CD14-positive monocyte (primary cell): ENCODE measurements at regions not wholly inside any gene's neighbourhood (a gene's known extent, or its start where the extent isn't known, plus 50 kb on each side); places are given as distances from the start of the nearest gene placed in this dataset.
"Not testable (repeated sequence)": the region's sequence is repeated elsewhere in the genome, so short reads cannot be mapped to it uniquely, and the experiment has no call there.

Experiments used
- DNase-seq, 3 donors: peaks; one replicate each; pipeline ENCODE4 v3.0.0-alpha.2; 2011 to 2022
- H2AFZ ChIP-seq: 2 replicates; pipeline ENCODE4 v1.6.0; 2012; ENCODE audit warnings: mild to moderate bottlenecking, low read depth, low read length, inconsistent platforms; ENCODE audit not compliant: insufficient read depth, poor library complexity, severe bottlenecking
- H3K27ac ChIP-seq, 2 donors: 1 replicate in 1 of 2; 2 replicates in 1 of 2; pipeline ENCODE4 v1.5.1; 2012 to 2013; ENCODE audit warnings: low read length in 2 of 2, control low read depth in 1 of 2, inconsistent platforms in 1 of 2, low read depth in 1 of 2, mild to moderate bottlenecking in 1 of 2
- H3K27me3 ChIP-seq, 2 donors: one replicate each; pipeline versions ENCODE4 v1.6.0 to v1.6.1; 2011 to 2013; ENCODE audit warnings: low read length in 2 of 2; ENCODE audit not compliant: control insufficient read depth in 2 of 2, insufficient read depth in 2 of 2
- H3K36me3 ChIP-seq, 2 donors: replicated peaks in 1 of 2; 1 replicate in 1 of 2; 2 replicates in 1 of 2; pipeline versions ENCODE4 v1.5.1 to v1.6.1; 2012 to 2013; ENCODE audit warnings: low read length in 2 of 2, control low read depth in 1 of 2, inconsistent platforms in 1 of 2, mild to moderate bottlenecking in 1 of 2; ENCODE audit not compliant: insufficient read depth in 2 of 2, control insufficient read depth in 1 of 2
- H3K4me1 ChIP-seq, 2 donors: 1 replicate in 1 of 2; 2 replicates in 1 of 2; pipeline versions ENCODE4 v1.5.1 to v1.6.1; 2012 to 2013; ENCODE audit warnings: low read length in 2 of 2, control low read depth in 1 of 2, inconsistent platforms in 1 of 2, mild to moderate bottlenecking in 1 of 2, moderate library complexity in 1 of 2; ENCODE audit not compliant: insufficient read depth in 2 of 2, control insufficient read depth in 1 of 2
- H3K4me2 ChIP-seq: replicated peaks from 2 replicates; pipeline ENCODE3; 2012; ENCODE audit warnings: low read length, moderate library complexity, mild to moderate bottlenecking; ENCODE audit not compliant: poor library complexity, severe bottlenecking; ENCODE audit errors: extremely low read depth
- H3K4me3 ChIP-seq, 3 experiments: fragments of 200-600 bp in 1 of 3; sonication (generic) in 1 of 3; replicated peaks in 1 of 3; 1 replicate in 2 of 3; 2 replicates in 1 of 3; pipeline ENCODE4 v1.5.1; 2011 to 2013; ENCODE audit warnings: low read length in 3 of 3, mild to moderate bottlenecking in 3 of 3, control low read depth in 2 of 3, low read depth in 2 of 3, inconsistent platforms in 1 of 3, moderate library complexity in 1 of 3
- H3K79me2 ChIP-seq: 2 replicates; pipeline ENCODE4 v1.6.0; 2012; ENCODE audit warnings: mild to moderate bottlenecking, control low read depth, inconsistent platforms, low read length, moderate library complexity; ENCODE audit not compliant: insufficient read depth
- H3K9ac ChIP-seq: 2 replicates; pipeline ENCODE4 v1.6.0; 2017; ENCODE audit warnings: low read length, mild to moderate bottlenecking; ENCODE audit not compliant: insufficient read depth, poor library complexity, severe bottlenecking
- H3K9me3 ChIP-seq, 2 donors: replicated peaks in 1 of 2; 1 replicate in 1 of 2; 2 replicates in 1 of 2; pipeline versions ENCODE4 v1.5.1 to v1.6.1; 2012 to 2013; ENCODE audit warnings: low read length in 2 of 2, control low read depth in 1 of 2; ENCODE audit not compliant: control insufficient read depth in 1 of 2, insufficient read depth in 1 of 2
- H4K20me1 ChIP-seq: 2 replicates; pipeline ENCODE4 v1.6.0; 2012; ENCODE audit warnings: mild to moderate bottlenecking, low read length, control low read depth, moderate library complexity; ENCODE audit not compliant: insufficient read depth
- H3K27ac Mint-ChIP-seq, 7 donors: one replicate each; pipeline ENCODE4 v1.8.0; 2020; ENCODE audit warnings: mild to moderate bottlenecking in 7 of 7, mixed read lengths in 7 of 7, moderate library complexity in 6 of 7, inconsistent platforms in 2 of 7
- H3K27me3 Mint-ChIP-seq, 3 donors: one replicate each; pipeline ENCODE4 v1.8.0; 2021 to 2022; ENCODE audit warnings: low read depth in 3 of 3, mild to moderate bottlenecking in 3 of 3, mixed read lengths in 3 of 3, moderate library complexity in 3 of 3, inconsistent platforms in 1 of 3
- H3K36me3 Mint-ChIP-seq, 2 donors: one replicate each; pipeline ENCODE4 v1.8.0; 2020; ENCODE audit warnings: mixed read lengths in 2 of 2, inconsistent platforms in 1 of 2, mild to moderate bottlenecking in 1 of 2
- H3K4me1 Mint-ChIP-seq: one replicate; pipeline ENCODE4 v1.8.0; 2020; ENCODE audit warnings: mild to moderate bottlenecking, mixed read lengths
- H3K4me3 Mint-ChIP-seq, 2 donors: one replicate each; pipeline ENCODE4 v1.8.0; 2020; ENCODE audit warnings: mild to moderate bottlenecking in 2 of 2, mixed read lengths in 2 of 2, moderate library complexity in 1 of 2
- H3K9me3 Mint-ChIP-seq, 7 donors: one replicate each; pipeline ENCODE4 v1.8.0; 2020 to 2022; ENCODE audit warnings: mixed read lengths in 7 of 7, mild to moderate bottlenecking in 6 of 7, moderate library complexity in 6 of 7, inconsistent platforms in 2 of 7
- WGBS: methylation state at CpG from one replicate; pipeline ENCODE4 v1.1.5; 2013; ENCODE audit warnings: missing lambda C conversion rate; ENCODE audit not compliant: insufficient coverage; 5-methylcytosine and 5-hydroxymethylcytosine counted together
- intact Hi-C, 2 donors: fragments of 100-400 bp; cut with micrococcal nuclease; formaldehyde crosslinking; loops; one replicate each; pipeline versions ENCODE4 v1.15.0 to v1.15.1; 2023

DNA sequence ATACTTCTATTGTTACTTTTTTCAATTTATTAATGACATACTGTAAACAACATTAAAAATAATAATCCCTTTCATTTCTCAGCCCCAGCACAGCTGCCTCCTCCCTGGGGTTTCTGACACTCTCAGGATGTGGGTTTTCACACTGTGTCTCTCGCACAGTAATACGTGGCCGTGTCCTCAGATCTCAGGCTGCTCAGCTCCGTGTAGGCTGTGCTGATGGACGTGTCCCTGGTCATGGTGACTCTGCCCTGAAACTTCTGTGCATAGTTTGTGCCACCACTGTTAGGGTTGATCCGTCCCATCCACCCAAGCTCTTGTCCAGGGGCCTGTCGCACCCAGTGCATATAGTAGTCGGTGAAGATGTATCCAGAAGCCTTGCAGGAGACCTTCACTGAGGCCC is 159.9 kb downstream of the POTEB start:
- DNase-seq, H3K27me3 Mint-ChIP-seq, H3K79me2 ChIP-seq, H3K4me1 Mint-ChIP-seq, H3K27ac ChIP-seq, H4K20me1 ChIP-seq, intact Hi-C loops, H3K36me3 Mint-ChIP-seq, H3K27me3 ChIP-seq, H3K27ac Mint-ChIP-seq, H3K4me3 Mint-ChIP-seq, H3K4me1 ChIP-seq, H2AFZ ChIP-seq, H3K9ac ChIP-seq, H3K9me3 ChIP-seq, H3K4me3 ChIP-seq, H3K9me3 Mint-ChIP-seq, H3K4me2 ChIP-seq, H3K36me3 ChIP-seq: not testable (repeated sequence)
- WGBS, result no CpG with 5 or more reads among the region's 8 CpGs

DNA sequence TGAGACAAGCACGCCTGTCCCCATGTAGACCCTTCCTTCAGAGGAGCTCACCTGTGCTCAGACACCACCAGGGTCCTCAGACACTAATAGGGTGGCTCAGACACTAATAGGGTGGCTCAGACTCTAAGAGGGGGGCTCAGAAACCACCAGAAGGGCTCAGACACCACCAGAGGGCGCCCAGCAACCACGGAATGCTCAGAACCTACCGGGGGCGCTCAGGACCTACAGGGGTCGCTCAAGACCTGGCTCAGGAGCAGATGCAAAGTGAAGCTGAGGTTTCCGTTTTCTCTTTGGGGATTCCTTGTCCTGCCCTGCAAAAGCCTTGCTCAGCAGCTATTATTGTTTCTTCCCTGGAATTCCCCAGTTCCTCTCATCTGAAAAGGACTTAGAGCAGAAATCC is 172.1 kb downstream of the POTEB start:
- DNase-seq, H3K36me3 ChIP-seq, H3K4me1 Mint-ChIP-seq, H3K27ac Mint-ChIP-seq, H4K20me1 ChIP-seq, H3K4me2 ChIP-seq, H3K79me2 ChIP-seq, H3K27me3 ChIP-seq, H3K4me1 ChIP-seq, H3K36me3 Mint-ChIP-seq, H3K9me3 Mint-ChIP-seq, H3K27me3 Mint-ChIP-seq, H3K9ac ChIP-seq, intact Hi-C loops, H3K27ac ChIP-seq, H3K9me3 ChIP-seq, H3K4me3 Mint-ChIP-seq, H3K4me3 ChIP-seq, H2AFZ ChIP-seq: not testable (repeated sequence)
- no CpG with 5 or more reads among the region's 7 CpGs for WGBS

DNA sequence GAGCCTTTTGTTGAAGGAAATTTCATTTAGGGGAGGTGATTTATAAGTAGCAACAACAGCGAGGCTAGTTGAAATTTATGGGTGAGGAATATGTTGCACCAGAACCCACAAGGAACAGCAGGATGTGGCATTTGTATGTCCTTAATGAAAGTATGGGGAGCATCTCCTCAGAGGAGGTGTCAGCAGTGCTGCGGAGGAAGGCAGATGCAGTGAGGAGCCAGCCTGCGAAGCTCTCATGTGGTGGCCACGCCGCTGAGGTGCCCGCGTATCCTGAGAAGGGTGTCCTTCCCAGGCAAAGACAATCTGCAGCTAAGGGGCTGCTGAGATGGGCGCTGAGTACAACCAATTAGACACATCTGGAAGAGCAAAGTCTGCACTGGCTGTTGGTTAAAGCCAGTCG is 178.9 kb downstream of the POTEB start:
- H3K4me3 ChIP-seq, H3K27ac Mint-ChIP-seq, H3K4me1 ChIP-seq, H4K20me1 ChIP-seq, H3K36me3 ChIP-seq, H3K36me3 Mint-ChIP-seq, H3K9me3 ChIP-seq, intact Hi-C loops, H3K4me2 ChIP-seq, H3K9me3 Mint-ChIP-seq, H3K4me3 Mint-ChIP-seq, H3K9ac ChIP-seq, DNase-seq, H3K79me2 ChIP-seq, H3K27me3 Mint-ChIP-seq, H3K4me1 Mint-ChIP-seq, H3K27ac ChIP-seq, H2AFZ ChIP-seq, H3K27me3 ChIP-seq: not testable (repeated sequence)
- no CpG with 5 or more reads among the region's 9 CpGs for WGBS

DNA sequence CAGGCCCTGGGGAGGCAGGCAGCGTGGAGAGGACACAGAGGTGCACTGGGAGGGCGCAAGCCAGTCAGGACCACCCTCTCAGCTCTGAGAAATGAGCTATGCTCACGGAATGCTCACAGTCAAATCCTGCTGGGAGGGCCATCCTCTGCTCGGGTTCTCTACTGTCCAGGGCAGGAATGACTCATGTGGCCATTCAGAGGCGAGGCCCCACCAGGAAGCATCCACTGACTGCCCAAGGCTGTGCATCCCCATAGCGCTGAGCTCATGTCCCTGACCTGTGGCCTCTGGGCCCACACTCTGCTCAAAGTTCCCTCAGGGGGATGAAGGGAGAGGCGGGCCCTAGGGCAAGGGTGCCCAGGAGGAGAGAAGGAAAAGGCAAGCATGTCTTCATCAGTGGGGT is 182.4 kb downstream of the POTEB start:
- H3K4me1 ChIP-seq, H3K4me2 ChIP-seq, H3K9me3 Mint-ChIP-seq, H3K9me3 ChIP-seq, H3K4me3 ChIP-seq, H3K36me3 ChIP-seq, H3K79me2 ChIP-seq, H3K27me3 ChIP-seq, H2AFZ ChIP-seq, H3K27ac Mint-ChIP-seq, H3K36me3 Mint-ChIP-seq, intact Hi-C loops, H3K9ac ChIP-seq, DNase-seq, H3K27ac ChIP-seq, H3K4me3 Mint-ChIP-seq, H3K27me3 Mint-ChIP-seq, H3K4me1 Mint-ChIP-seq, H4K20me1 ChIP-seq: not testable (repeated sequence)
- WGBS, result no CpG with 5 or more reads among the region's 7 CpGs
